OCI-M2 (cell line): ENCODE measurements at regions not wholly inside any gene's neighbourhood (a gene's known extent, or its start where the extent isn't known, plus 50 kb on each side); places are given as distances from the start of the nearest gene placed in this dataset.
"Not testable (repeated sequence)": the region's sequence is repeated elsewhere in the genome, so short reads cannot be mapped to it uniquely, and the experiment has no call there.

ENCODE experiments used
- DNase-seq: peaks from one replicate; lab custom pipeline; 2025; ENCODE audit not compliant: unreplicated experiment; lab: John Stamatoyannopoulos, UW

DNA sequence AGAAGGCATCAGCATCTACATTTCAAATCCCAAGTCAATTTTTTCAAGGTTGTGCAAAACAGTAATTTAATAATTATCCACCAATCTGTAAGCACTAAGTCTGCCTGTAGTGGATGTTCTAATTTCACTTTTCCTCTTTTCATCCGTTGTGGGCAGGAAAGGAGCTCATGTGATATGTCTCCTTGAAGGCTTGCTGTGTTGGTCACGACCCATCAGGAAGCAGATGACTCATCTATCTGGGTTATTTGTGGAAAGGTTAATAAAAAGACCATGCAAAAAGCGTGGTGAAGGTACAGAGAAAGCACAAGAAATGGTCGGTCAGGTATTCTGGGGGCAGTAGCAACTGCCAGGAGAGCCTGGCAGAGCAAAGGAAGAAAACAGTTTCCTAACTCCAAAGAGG lies 476.7 kb upstream of the RAB6C start:
- DNase-seq: no peak

DNA sequence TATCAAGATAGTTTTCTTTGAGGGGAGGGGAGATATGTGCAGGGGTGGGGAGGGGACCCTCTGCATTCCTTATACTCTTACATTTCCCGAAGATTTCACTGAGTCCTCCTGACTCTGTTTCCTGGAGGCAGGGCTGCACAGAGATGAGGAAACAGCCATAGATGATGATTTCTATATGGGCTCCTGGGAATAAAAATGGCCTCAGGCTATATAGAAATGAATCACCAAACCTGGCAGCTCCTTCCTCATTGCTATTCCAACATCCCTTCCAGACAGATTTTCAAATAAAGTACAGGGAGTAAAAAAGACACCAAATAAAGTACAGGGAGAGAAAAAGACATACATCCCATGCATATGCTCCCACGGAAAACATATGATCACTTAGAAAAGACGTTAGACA lies 474.8 kb upstream of the RAB6C start:
- DNase-seq: no peak

GRCh38 chr2:129518937-129519336 lies 460.5 kb upstream of the RAB6C start:
- DNase-seq: no peak

- not testable (repeated sequence) for DNase-seq
Measured at GRCh38 chr2:129532158-129532557, 447.3 kb upstream of the RAB6C start.

- no peak for DNase-seq
Measured at GRCh38 chr2:129548880-129549279, 430.6 kb upstream of the RAB6C start.

GRCh38 chr2:129550536-129550935 lies 428.9 kb upstream of the RAB6C start:
- DNase-seq: no peak

- DNase-seq: no peak
Measured at GRCh38 chr2:129554373-129554772, 425.1 kb upstream of the RAB6C start.

DNA sequence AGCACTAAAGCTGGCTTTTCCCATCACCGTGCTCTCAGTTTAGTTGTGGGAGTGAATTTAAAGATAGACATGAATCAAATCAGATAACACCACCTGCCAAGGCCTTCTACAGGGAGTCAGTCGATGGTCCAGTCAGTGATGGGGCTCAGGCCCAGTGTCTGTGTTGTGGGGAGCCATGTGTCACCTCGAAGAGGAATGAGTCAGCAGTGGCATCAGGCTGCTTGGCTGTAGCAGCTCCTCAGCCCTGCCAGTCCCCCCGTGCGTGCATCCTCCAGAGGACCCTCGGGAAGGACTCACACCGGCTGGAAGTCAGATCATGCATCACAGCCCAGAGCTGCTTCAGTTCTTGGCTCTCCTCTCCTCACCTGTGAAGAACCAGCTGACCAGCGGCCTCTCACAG lies 420.4 kb upstream of the RAB6C start:
- DNase-seq: no peak

GRCh38 chr2:129565551-129566109 lies 413.8 kb upstream of the RAB6C start:
- no peak for DNase-seq

- not testable (repeated sequence) for DNase-seq
Measured at GRCh38 chr2:129570812-129571211, 408.7 kb upstream of the RAB6C start.

- no peak for DNase-seq
Measured at GRCh38 chr2:129575431-129575830, 404.0 kb upstream of the RAB6C start.

GRCh38 chr2:129575880-129576279 lies 403.6 kb upstream of the RAB6C start:
- DNase-seq: no peak

GRCh38 chr2:129580001-129580400 lies 399.5 kb upstream of the RAB6C start:
- DNase-seq: no peak

DNA sequence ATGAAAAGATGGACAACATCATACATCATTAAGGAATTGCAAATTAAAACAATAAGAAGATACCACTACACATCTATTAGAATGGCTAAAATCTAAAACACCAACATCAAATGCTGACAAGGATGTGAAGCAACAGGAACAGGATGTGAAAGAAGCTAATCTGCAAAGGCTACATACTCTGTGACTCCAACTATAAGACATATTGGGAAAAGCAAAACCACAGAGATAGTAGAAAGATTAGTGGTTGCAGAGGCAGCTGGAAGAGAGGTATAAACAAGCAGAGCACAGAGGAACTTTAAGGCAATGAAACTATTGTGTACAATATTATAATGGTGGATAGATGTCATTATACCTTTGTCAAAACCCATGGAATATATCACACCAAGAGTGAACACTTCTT lies 393.7 kb upstream of the RAB6C start:
- no peak for DNase-seq

- no peak for DNase-seq
Measured at GRCh38 chr2:129587426-129588064, 391.9 kb upstream of the RAB6C start.

GRCh38 chr2:129604560-129604959 lies 374.9 kb upstream of the RAB6C start:
- no peak for DNase-seq

DNA sequence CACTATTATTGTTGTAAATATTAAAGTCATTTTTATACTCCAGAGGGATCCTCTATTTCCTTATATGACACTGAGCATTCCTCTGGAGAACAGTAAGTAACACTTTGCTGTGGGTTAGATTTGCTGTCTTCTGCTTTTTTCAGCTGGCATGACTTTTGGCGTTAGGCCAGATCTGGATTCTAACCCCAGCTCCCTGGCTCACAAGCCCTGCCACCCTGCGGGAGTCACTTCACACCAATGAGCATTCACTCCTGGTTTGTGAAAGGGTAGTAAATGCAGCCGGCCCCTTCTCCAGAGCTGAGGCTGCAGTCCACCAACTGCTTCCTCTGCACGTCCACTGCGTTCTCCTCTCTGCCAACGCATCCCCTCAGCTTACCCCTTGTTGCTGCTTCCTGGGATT lies 373.8 kb upstream of the RAB6C start:
- DNase-seq: no peak

GRCh38 chr2:129606496-129607270 lies 372.8 kb upstream of the RAB6C start:
- DNase-seq: no peak

GRCh38 chr2:129609224-129609623 lies 370.2 kb upstream of the RAB6C start:
- DNase-seq: no peak

GRCh38 chr2:129610766-129611165 lies 368.7 kb upstream of the RAB6C start:
- DNase-seq: no peak

GRCh38 chr2:129611471-129611870 lies 368.0 kb upstream of the RAB6C start:
- no peak for DNase-seq

DNA sequence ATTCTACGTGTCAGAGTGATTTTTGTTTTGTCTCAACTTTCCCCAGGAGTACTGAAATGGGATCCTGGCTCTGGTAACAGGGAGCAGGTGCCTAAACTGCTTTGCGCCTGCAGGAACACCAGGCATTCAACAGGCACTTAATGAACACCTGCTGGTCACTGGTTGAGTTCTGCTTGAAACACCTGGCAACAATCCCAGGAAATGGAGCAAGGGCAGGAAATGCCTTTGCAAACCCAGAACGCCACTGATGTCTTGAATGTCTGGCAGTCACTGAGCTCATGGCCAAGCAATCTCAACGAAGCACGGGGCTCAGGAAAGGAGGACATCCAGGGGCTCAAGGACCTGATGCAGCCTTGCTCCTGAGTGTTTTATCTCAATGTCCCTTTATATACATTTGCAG lies 360.0 kb upstream of the RAB6C start:
- no peak for DNase-seq
